Spinal cord (tissue), 9 donors: ENCODE measurements at regions not wholly inside any gene's neighbourhood (a gene's known extent, or its start where the extent isn't known, plus 50 kb on each side); places are given as distances from the start of the nearest gene placed in this dataset.
"Not testable (repeated sequence)": the region's sequence is repeated elsewhere in the genome, so short reads cannot be mapped to it uniquely, and the experiment has no call there.

Source experiments
- DNase-seq, 6 donors: peaks; one replicate each; pipeline versions ENCODE4 v3.0.0 to v3.0.0-alpha.2; 2013 to 2015; ENCODE audit warnings: low spot score in 6 of 6, low read depth in 4 of 6
- H3K27ac ChIP-seq: one replicate; pipeline ENCODE4 v1.5.1; 2013; ENCODE audit warnings: low read depth, low read length, control low read depth
- H3K27me3 ChIP-seq: one replicate; pipeline ENCODE4 v1.6.1; 2013; ENCODE audit warnings: low read length; ENCODE audit not compliant: control insufficient read depth, insufficient read depth
- H3K36me3 ChIP-seq: one replicate; pipeline ENCODE4 v1.6.1; 2013; ENCODE audit warnings: low read length; ENCODE audit not compliant: control insufficient read depth, insufficient read depth
- H3K4me1 ChIP-seq: one replicate; pipeline ENCODE4 v1.6.1; 2013; ENCODE audit warnings: low read length; ENCODE audit not compliant: control insufficient read depth, insufficient read depth
- H3K4me3 ChIP-seq: one replicate; pipeline ENCODE4 v1.5.1; 2013; ENCODE audit warnings: low read depth, low read length, control low read depth
- H3K9me3 ChIP-seq: one replicate; pipeline ENCODE4 v1.6.1; 2013; ENCODE audit warnings: low read length; ENCODE audit not compliant: control insufficient read depth, insufficient read depth
- WGBS: methylation state at CpG from one replicate; pipeline ENCODE4 v1.1.5; 2013; ENCODE audit warnings: missing lambda C conversion rate; ENCODE audit not compliant: insufficient coverage; 5-methylcytosine and 5-hydroxymethylcytosine counted together
- donor health status: healthy.

DNA sequence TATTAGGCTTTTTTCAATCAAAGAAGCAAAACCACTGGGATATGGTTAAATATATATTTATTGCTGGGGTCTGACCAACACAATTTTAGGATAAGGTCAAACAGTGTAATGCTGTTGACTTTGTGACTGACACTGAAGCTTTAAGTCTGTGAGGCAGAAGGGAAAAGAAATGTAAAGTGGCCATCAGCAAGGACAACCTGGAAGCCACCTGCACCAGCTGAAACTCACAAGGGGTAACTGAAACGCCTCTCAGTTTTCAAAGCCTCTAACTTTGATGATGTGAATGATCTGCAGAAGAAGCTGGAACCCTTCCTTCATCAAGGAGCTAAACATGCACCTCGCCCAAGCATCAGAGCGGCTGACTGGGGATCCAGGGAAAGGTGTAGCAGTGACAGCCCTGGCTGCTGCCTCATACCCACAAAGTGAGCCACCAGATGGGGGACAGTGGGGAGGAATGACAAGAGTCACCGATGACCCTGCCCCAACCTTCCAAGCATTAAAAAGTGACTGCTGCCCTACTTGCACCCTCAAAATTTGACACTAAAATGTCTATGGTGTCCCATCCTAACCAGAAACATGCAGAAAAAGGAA is 284.9 kb upstream of the CNTNAP2 start:
- Histone ChIP-seq H3K4me3 (no peak overlapping the region), H3K27ac (no peak overlapping the region), H3K9me3 (no peaks in the 10 kb centered on the region), H3K4me1 (no peaks in the 10 kb centered on the region), H3K36me3 (no peaks in the 10 kb centered on the region), H3K27me3 (no peaks in the 10 kb centered on the region)
- DNase-seq = no peak
- 80% methylated on average over 1 of the region's 4 CpGs for WGBS

DNA sequence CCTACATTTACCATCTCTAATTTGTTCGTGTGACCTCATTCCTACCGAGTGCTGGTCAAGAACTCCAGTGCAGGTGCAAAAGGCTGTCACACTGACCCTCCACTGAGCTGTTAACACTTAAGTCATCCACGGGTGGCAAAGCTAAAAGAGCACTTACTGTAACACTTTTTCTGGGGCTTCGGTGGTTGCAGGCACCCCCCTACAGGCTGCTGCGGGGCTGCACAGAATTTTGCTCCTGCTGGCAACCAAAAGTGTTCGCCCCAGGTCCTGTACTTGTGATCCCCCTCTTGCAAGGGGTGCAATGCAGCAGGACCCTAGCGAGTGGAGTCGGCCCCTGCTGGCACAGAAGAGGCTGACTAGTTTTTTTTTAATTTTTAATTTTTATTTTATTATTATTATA is 298.9 kb upstream of the CNTNAP2 start:
- no peak for DNase-seq
- Histone ChIP-seq H3K4me3 (no peak overlapping the region), H3K4me1 (no peaks in the 10 kb centered on the region), H3K27me3 (no peaks in the 10 kb centered on the region), H3K9me3 (no peaks in the 10 kb centered on the region), H3K27ac (no peak overlapping the region), H3K36me3 (no peaks in the 10 kb centered on the region)
- WGBS = 89% methylated on average over 6 of the region's 8 CpGs

DNA sequence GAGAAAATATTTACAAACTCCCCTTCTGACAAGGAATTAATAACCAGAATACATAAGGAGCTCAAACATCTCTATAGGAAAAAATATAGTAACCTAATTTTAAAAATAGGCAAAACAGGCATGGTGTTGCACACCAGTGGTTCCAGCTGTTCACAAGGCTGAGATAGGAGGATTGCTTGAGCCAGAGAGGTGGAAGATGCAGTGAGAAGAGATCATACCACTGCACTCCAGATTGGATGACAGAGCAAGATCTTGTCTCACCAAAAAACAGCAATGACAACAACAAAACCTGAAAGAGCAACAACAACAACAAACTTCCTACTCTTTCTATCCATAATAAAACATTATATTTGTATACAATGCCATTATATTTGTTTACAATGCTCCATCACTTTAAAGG is 304.4 kb upstream of the CNTNAP2 start:
- no peaks in the 10 kb centered on the region for H3K27me3 ChIP-seq

GRCh38 chr7:145805496-145805895 is 311.1 kb upstream of the CNTNAP2 start:
- WGBS = 89% methylated on average over 3 of the region's 3 CpGs

More for the DNA sequence above, 304.4 kb upstream of the CNTNAP2 start:
- no peak overlapping the region for H3K4me3 ChIP-seq
- no peak overlapping the region for H3K27ac ChIP-seq
- DNase-seq = no peak
- H3K4me1 ChIP-seq = no peaks in the 10 kb centered on the region
- no peaks in the 10 kb centered on the region for H3K36me3 ChIP-seq
- no peaks in the 10 kb centered on the region for H3K9me3 ChIP-seq

DNA sequence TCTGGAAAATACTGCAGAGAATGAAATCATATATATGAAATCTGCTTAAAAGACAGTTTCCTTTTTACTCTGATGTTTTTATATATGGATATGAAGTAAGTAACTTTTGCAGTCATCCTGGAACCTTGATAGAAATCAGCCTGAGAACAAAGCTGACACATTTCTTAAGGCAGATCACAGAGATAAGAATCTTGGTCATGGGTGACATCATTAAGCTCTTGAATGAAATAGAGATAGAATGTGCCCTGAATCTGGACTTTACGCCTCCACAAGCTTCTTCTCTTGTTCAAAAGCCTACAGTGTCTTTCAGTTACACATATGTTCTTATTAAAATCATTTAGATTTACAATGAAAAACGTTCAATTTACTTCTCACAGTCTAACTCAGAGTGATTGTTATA is 319.1 kb upstream of the CNTNAP2 start:
- no peak overlapping the region for H3K27ac ChIP-seq
- no peaks in the 10 kb centered on the region for H3K9me3 ChIP-seq
- H3K4me1 ChIP-seq = no peaks in the 10 kb centered on the region
- H3K36me3 ChIP-seq = no peaks in the 10 kb centered on the region
- WGBS = no CpG with 5 or more reads among the region's 2 CpGs
- no peak for DNase-seq
- no peaks in the 10 kb centered on the region for H3K27me3 ChIP-seq
- H3K4me3 ChIP-seq = no peak overlapping the region

More at GRCh38 chr7:145805496-145805895, 311.1 kb upstream of the CNTNAP2 start:
- H3K4me1 ChIP-seq, H3K4me3 ChIP-seq, DNase-seq, H3K27me3 ChIP-seq, H3K9me3 ChIP-seq, H3K36me3 ChIP-seq, H3K27ac ChIP-seq: not testable (repeated sequence)

DNA sequence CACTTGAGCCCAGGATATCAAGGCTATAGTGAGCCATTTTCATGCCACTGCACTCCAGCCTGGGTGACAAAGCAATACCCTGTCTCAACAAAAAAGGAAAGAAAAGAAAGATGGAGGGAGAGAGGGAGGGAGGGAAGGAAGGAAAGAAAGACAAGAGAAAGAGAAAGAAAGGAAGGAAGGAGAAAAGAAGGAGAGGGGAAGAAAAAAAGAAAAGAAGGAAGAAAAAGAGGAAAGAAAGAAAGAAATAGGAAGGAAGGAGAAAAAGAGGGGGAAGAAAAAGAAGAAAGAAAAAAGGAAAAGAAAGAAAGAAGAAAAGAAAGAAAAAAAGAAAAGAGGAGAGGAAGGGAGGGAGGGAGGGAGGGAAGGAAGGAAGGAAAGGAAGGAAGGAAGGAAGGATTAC is 321.5 kb upstream of the CNTNAP2 start:
- Histone ChIP-seq H3K4me3 (no peak overlapping the region), H3K9me3 (peaks cover 1% of the 10 kb centered on the region), H3K36me3 (no peaks in the 10 kb centered on the region), H3K27me3 (no peaks in the 10 kb centered on the region), H3K4me1 (no peaks in the 10 kb centered on the region), H3K27ac (no peak overlapping the region)
- no peak for DNase-seq

DNA sequence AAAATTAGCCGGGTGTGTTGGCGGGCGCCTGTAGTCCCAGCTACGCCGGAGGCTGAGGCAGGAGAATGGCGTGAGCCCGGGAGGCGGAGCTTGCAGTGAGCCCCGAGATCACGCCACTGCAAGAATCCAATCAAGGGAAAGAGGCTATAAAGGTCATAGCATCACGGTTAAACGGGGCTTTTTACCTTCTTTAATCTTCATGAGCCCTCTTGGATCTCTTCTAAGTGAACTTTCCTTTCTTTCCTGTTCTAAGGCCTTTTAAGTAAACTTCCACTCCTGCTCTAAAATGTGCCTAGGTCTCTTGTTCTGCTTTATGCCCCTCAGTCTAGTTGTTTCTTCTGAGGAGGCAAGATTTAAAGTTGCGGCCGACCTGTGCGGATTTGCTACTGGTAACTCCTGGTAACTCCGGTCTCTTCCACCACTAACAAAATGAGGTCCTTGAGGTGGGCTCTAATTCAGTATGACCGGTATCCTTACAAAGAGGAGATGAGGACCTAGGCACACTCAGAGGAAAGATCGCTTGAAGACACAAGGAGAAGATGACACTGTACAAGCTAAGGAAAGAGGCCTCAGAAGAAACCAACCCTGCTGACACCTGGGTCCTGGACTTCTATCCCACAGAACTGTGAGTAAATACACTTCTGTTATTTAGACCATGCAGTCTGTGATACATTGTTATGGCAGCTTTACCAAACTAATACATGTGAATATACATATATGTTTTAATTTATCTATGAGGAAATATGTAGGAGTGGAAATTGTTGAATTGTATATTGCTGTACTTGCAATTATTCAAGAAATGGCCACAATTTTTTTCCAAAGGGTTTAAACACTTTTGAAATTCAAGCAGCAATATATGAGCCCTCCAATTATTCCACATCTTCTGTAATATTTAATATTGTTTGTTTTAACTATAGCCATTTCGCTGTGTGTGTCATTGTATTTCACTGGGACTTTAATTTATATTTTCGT is 331.5 kb upstream of the CNTNAP2 start:
- no peak for DNase-seq
- no peaks in the 10 kb centered on the region for H3K4me1 ChIP-seq
- no peaks in the 10 kb centered on the region for H3K36me3 ChIP-seq
- no peaks in the 10 kb centered on the region for H3K9me3 ChIP-seq
- whole genome bisulfite sequencing = 96% methylated on average over 15 of the region's 20 CpGs
- no peaks in the 10 kb centered on the region for H3K27me3 ChIP-seq
- H3K4me3 ChIP-seq = no peak overlapping the region
- no peak overlapping the region for H3K27ac ChIP-seq

DNA sequence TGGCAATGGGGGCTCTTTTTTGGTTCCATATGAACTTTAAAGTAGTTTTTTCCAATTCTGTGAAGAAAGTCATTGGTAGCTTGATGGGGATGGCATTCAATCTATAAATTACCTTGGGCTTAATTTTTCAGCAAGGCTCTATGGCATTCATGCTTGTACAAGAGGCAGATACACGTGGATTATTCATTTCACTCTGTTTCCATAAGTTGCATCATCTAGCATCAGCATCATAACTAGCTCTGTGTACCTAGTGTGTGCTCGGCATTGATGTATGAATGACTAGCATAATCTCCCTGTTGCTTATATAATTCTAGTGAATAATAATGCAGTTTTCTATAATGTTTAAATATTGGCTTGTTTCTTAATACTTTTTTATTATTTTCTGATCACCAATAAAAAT is 335.2 kb upstream of the CNTNAP2 start:
- DNase-seq, H3K36me3 ChIP-seq, H3K4me1 ChIP-seq, H3K27ac ChIP-seq, H3K27me3 ChIP-seq, H3K9me3 ChIP-seq, H3K4me3 ChIP-seq: not testable (repeated sequence)
- WGBS = no CpG with 5 or more reads among the region's 2 CpGs

GRCh38 chr7:145779140-145779539 is 337.5 kb upstream of the CNTNAP2 start:
- H3K27me3 ChIP-seq = no peaks in the 10 kb centered on the region
- no CpG with 5 or more reads among the region's 2 CpGs for WGBS
- H3K27ac ChIP-seq = no peak overlapping the region
- no peak for DNase-seq
- no peak overlapping the region for H3K4me3 ChIP-seq
- no peaks in the 10 kb centered on the region for H3K4me1 ChIP-seq
- H3K9me3 ChIP-seq = no peaks in the 10 kb centered on the region
- no peaks in the 10 kb centered on the region for H3K36me3 ChIP-seq

- WGBS = no CpG with 5 or more reads among the region's 2 CpGs
Observed at GRCh38 chr7:145774777-145775176, 341.8 kb upstream of the CNTNAP2 start.

More at GRCh38 chr7:145774777-145775176, 341.8 kb upstream of the CNTNAP2 start:
- Histone ChIP-seq H3K4me3 (no peak overlapping the region), H3K27ac (no peak overlapping the region), H3K9me3 (no peaks in the 10 kb centered on the region), H3K27me3 (no peaks in the 10 kb centered on the region), H3K4me1 (no peaks in the 10 kb centered on the region), H3K36me3 (no peaks in the 10 kb centered on the region)
- DNase-seq = peak in 1 of 6 donors; percentile 12
